ENCODE measurements at regions not wholly inside any gene's neighbourhood (a gene's known extent, or its start where the extent isn't known, plus 50 kb on each side); places are given as distances from the start of the nearest gene placed in this dataset.

DNA sequence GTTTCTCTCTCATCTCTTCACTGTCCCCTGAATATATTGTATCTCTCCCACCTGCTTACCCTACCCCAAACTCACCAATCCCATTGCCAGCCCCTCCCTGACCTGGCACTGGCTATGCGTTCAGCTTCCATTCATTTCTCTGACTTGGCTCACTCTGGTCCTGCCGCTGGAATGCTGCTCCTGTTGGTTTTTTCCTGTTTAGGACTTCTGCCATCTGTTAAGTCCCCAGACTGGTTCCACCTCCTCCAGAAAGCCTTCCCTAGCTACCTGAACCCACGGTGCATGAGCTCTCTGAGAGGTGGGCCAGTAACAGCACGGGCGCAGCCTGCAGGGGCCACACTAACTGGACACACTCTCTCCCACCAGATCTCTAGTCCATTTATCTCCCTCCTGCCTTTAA, 80.2 kb downstream of the HIF1AN start:
- Histone ChIP-seq H3K79me1 (replicated peaks; ENCODE audit: low read length, poor library complexity, severe bottlenecking) (no peaks in the 10 kb centered on the region), H3K4me3 (ENCODE audit: insufficient read depth in 1 of 2, low read depth in 1 of 2, low read length in 2 of 2) (no peak overlapping the region), H3K27ac (ENCODE audit: low read length, poor library complexity, severe bottlenecking) (no peak overlapping the region), H4K8ac (ENCODE audit: low read length) (no peak overlapping the region), H3K14ac (ENCODE audit: low read length in 2 of 2) (no peak overlapping the region), H3K4ac (ENCODE audit: low read depth in 1 of 2, low read length in 2 of 2) (no peak overlapping the region), H2BK12ac (ENCODE audit: low read length in 2 of 2) (no peak overlapping the region), H2BK5ac (ENCODE audit: low read depth, low read length, poor library complexity, severe bottlenecking) (no peak overlapping the region), H2AFZ (ENCODE audit: low read depth, low read length) (no peak overlapping the region), H4K91ac (ENCODE audit: low read length) (no peak overlapping the region), H3K9me3 (ENCODE audit: control insufficient read depth, low read length) (no peaks in the 10 kb centered on the region), H3K9ac (ENCODE audit: low read length) (no peak overlapping the region), H2BK15ac (ENCODE audit: low read depth, poor library complexity, severe bottlenecking) (no peak overlapping the region), H3K18ac (ENCODE audit: low read depth in 1 of 2, low read length in 2 of 2) (no peak overlapping the region), H3K36me3 (ENCODE audit: control insufficient read depth in 1 of 2, insufficient read depth in 2 of 2, low read depth in 1 of 2, low read length in 2 of 2) (no peaks in the 10 kb centered on the region), H2BK120ac (ENCODE audit: low read depth, low read length) (no peak overlapping the region), H3K4me1 (ENCODE audit: control insufficient read depth, insufficient read depth, low read depth, low read length) (peaks cover 5% of the 10 kb centered on the region), H2AK5ac (ENCODE audit: low read length, severe bottlenecking) (no peak overlapping the region), H3K23ac (ENCODE audit: low read length in 2 of 2) (no peak overlapping the region), H3K27me3 (ENCODE audit: control insufficient read depth in 1 of 2, insufficient read depth in 1 of 2, low read length in 2 of 2) (peaks cover 82 to 86% of the 10 kb centered on the region in 2 experiments), H3K4me2 (ENCODE audit: low read length, poor library complexity, severe bottlenecking) (no peak overlapping the region)
- 90% methylated on average over 2 of the region's 5 CpGs for WGBS
- DNase-seq = no peak

DNA sequence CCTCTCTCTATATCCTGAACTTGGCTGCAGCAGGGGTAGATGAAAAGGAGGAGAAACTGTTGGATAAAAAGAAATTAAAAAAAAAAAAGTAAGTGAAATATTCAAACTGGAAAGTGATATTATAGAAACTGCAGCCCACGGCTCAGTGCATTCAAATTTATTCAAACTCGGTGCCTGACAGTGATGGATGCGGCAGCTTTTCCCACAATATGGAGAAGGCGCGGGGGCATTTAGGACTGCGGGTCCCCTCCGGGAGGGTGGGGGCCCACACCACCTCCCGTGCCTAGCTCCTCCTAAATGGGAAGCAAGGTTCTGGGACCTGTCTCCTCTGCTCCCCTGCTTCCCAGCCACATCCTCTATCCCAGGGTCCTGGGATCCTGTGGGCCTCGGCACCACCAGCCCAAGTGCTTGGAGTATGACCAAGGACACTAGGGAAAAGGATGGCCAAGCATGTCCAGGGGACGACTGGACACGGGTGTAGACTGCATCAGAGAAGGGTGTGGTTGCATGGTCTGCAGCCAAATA, 82.4 kb downstream of the HIF1AN start:
- H3K4me3 ChIP-seq (ENCODE audit: insufficient read depth in 1 of 2, low read depth in 1 of 2, low read length in 2 of 2) = no peak overlapping the region
- H3K4ac ChIP-seq (ENCODE audit: low read depth in 1 of 2, low read length in 2 of 2) = no peak overlapping the region
- peaks cover 88 to 89% of the 10 kb centered on the region in 2 experiments for H3K27me3 ChIP-seq (ENCODE audit: control insufficient read depth in 1 of 2, insufficient read depth in 1 of 2, low read length in 2 of 2)
- no peak overlapping the region for H4K8ac ChIP-seq (ENCODE audit: low read length)
- no peak overlapping the region for H2AFZ ChIP-seq (ENCODE audit: low read depth, low read length)
- no peak overlapping the region for H2BK5ac ChIP-seq (ENCODE audit: low read depth, low read length, poor library complexity, severe bottlenecking)
- no peak overlapping the region for H2BK12ac ChIP-seq (ENCODE audit: low read length in 2 of 2)
- H3K9ac ChIP-seq (ENCODE audit: low read length) = no peak overlapping the region
- no peak overlapping the region for H3K14ac ChIP-seq (ENCODE audit: low read length in 2 of 2)
- no peak overlapping the region for H3K23ac ChIP-seq (ENCODE audit: low read length in 2 of 2)
- DNase-seq = no peak
- no peaks in the 10 kb centered on the region for H3K36me3 ChIP-seq (ENCODE audit: control insufficient read depth in 1 of 2, insufficient read depth in 2 of 2, low read depth in 1 of 2, low read length in 2 of 2)
- 79% methylated on average over 11 of the region's 11 CpGs for WGBS
- no peak overlapping the region for H4K91ac ChIP-seq (ENCODE audit: low read length)
- H3K9me3 ChIP-seq (ENCODE audit: control insufficient read depth, low read length) = no peaks in the 10 kb centered on the region
- H3K4me1 ChIP-seq (ENCODE audit: control insufficient read depth, insufficient read depth, low read depth, low read length) = peaks cover 2% of the 10 kb centered on the region
- H3K18ac ChIP-seq (ENCODE audit: low read depth in 1 of 2, low read length in 2 of 2) = no peak overlapping the region
- H3K79me1 ChIP-seq (replicated peaks; ENCODE audit: low read length, poor library complexity, severe bottlenecking) = no peaks in the 10 kb centered on the region
- no peak overlapping the region for H2BK120ac ChIP-seq (ENCODE audit: low read depth, low read length)
- H2AK5ac ChIP-seq (ENCODE audit: low read length, severe bottlenecking) = no peak overlapping the region
- H2BK15ac ChIP-seq (ENCODE audit: low read depth, poor library complexity, severe bottlenecking) = no peak overlapping the region
- H3K4me2 ChIP-seq (ENCODE audit: low read length, poor library complexity, severe bottlenecking) = no peak overlapping the region
- H3K27ac ChIP-seq (ENCODE audit: low read length, poor library complexity, severe bottlenecking) = no peak overlapping the region

DNA sequence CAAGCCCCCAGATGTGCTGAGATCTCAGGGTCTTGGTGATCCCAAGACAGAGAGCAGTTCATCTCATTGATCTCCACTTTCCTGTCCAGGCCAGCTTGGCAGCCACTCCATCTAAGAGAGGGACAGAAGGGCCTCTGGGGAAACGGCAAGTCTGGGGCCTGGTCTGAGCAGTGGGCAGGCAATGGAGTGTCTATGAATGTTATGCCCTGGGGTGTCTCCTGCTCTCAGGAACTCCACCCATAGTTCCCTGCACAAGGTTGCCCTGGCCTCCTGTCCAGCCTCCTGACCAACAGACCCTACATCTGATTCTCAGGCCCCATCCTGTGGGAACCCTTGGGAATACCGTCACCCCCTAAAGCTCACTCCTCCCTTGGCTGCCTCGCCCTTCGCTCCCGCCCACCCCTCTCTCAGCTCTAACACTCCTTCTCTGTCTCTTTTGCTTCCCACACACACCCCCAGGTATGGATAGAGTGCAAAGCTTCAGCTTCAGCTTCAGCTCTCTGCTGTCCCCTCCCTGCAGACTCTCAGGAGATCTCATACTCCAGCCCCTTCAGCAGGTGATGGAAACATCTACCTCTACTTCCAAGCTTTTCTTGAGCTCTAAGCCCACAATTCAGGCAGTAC, 83.0 kb downstream of the HIF1AN start:
- Histone ChIP-seq H3K9me3 (ENCODE audit: control insufficient read depth, low read length) (no peaks in the 10 kb centered on the region), H3K18ac (ENCODE audit: low read depth in 1 of 2, low read length in 2 of 2) (no peak overlapping the region), H3K4me3 (ENCODE audit: insufficient read depth in 1 of 2, low read depth in 1 of 2, low read length in 2 of 2) (no peak overlapping the region), H3K27ac (ENCODE audit: low read length, poor library complexity, severe bottlenecking) (no peak overlapping the region), H2BK15ac (ENCODE audit: low read depth, poor library complexity, severe bottlenecking) (no peak overlapping the region), H3K36me3 (ENCODE audit: control insufficient read depth in 1 of 2, insufficient read depth in 2 of 2, low read depth in 1 of 2, low read length in 2 of 2) (no peaks in the 10 kb centered on the region), H2BK120ac (ENCODE audit: low read depth, low read length) (no peak overlapping the region), H3K9ac (ENCODE audit: low read length) (no peak overlapping the region), H3K4ac (ENCODE audit: low read depth in 1 of 2, low read length in 2 of 2) (no peak overlapping the region), H3K27me3 (ENCODE audit: control insufficient read depth in 1 of 2, insufficient read depth in 1 of 2, low read length in 2 of 2) (peaks cover 86 to 88% of the 10 kb centered on the region in 2 experiments), H4K8ac (ENCODE audit: low read length) (no peak overlapping the region), H2BK5ac (ENCODE audit: low read depth, low read length, poor library complexity, severe bottlenecking) (no peak overlapping the region), H3K4me2 (ENCODE audit: low read length, poor library complexity, severe bottlenecking) (no peak overlapping the region), H3K4me1 (ENCODE audit: control insufficient read depth, insufficient read depth, low read depth, low read length) (peaks cover 1% of the 10 kb centered on the region), H3K23ac (ENCODE audit: low read length in 2 of 2) (no peak overlapping the region), H3K14ac (ENCODE audit: low read length in 2 of 2) (no peak overlapping the region), H3K79me1 (replicated peaks; ENCODE audit: low read length, poor library complexity, severe bottlenecking) (no peaks in the 10 kb centered on the region), H4K91ac (ENCODE audit: low read length) (no peak overlapping the region), H2AK5ac (ENCODE audit: low read length, severe bottlenecking) (no peak overlapping the region), H2BK12ac (ENCODE audit: low read length in 2 of 2) (no peak overlapping the region), H2AFZ (ENCODE audit: low read depth, low read length) (no peak overlapping the region)
- DNase-seq = no peak
- WGBS = 55% methylated on average over 4 of the region's 5 CpGs

DNA sequence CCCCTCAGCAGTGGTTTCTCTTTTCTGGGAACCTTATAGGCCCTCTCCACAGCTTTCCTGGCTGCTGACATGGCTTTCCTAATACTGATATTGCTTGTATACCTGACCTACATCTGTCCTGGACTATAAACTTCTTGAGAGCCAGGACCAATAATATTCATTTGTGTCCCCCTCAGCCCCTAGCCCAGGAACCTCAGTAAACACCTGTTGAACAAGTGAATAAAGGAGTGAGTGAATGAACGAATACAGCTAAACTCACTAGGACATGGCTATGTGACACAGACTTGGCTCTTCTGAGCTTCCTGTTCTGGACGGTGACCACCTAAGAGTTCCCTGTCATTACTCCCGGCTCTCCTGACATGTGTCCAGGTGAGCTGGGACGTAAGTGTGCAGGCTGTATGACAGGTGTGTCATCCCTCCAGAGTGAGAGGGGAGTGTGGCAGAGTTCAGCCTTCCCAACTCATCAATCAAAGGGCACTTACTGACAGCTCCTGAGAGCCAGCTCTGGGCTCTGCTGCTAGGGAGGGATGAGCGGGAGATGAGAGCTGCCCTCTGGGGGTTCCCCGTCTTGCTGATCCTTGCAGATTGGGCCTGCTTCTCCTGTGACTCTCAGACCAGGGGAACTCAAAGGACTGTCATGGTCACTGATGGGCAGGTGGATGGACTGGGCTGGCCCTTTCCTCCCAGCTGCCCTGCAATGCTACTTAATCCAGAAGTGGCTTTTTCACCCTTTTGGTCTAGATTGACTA, 84.5 kb downstream of the HIF1AN start:
- Histone ChIP-seq H2AK5ac (ENCODE audit: low read length, severe bottlenecking) (no peak overlapping the region), H3K23ac (ENCODE audit: low read length in 2 of 2) (no peak overlapping the region), H4K8ac (ENCODE audit: low read length) (no peak overlapping the region), H3K4ac (ENCODE audit: low read depth in 1 of 2, low read length in 2 of 2) (no peak overlapping the region), H4K91ac (ENCODE audit: low read length) (no peak overlapping the region), H2BK15ac (ENCODE audit: low read depth, poor library complexity, severe bottlenecking) (no peak overlapping the region), H2BK12ac (ENCODE audit: low read length in 2 of 2) (no peak overlapping the region), H3K4me2 (ENCODE audit: low read length, poor library complexity, severe bottlenecking) (no peak overlapping the region), H2BK5ac (ENCODE audit: low read depth, low read length, poor library complexity, severe bottlenecking) (no peak overlapping the region), H3K14ac (ENCODE audit: low read length in 2 of 2) (no peak overlapping the region), H2AFZ (ENCODE audit: low read depth, low read length) (no peak overlapping the region), H3K27ac (ENCODE audit: low read length, poor library complexity, severe bottlenecking) (no peak overlapping the region), H3K9ac (ENCODE audit: low read length) (no peak overlapping the region), H3K36me3 (ENCODE audit: control insufficient read depth in 1 of 2, insufficient read depth in 2 of 2, low read depth in 1 of 2, low read length in 2 of 2) (no peaks in the 10 kb centered on the region), H3K27me3 (ENCODE audit: control insufficient read depth in 1 of 2, insufficient read depth in 1 of 2, low read length in 2 of 2) (peaks cover 85 to 87% of the 10 kb centered on the region in 2 experiments), H3K9me3 (ENCODE audit: control insufficient read depth, low read length) (no peaks in the 10 kb centered on the region), H3K79me1 (replicated peaks; ENCODE audit: low read length, poor library complexity, severe bottlenecking) (no peaks in the 10 kb centered on the region), H2BK120ac (ENCODE audit: low read depth, low read length) (no peak overlapping the region), H3K4me1 (ENCODE audit: control insufficient read depth, insufficient read depth, low read depth, low read length) (peaks cover 1% of the 10 kb centered on the region), H3K18ac (ENCODE audit: low read depth in 1 of 2, low read length in 2 of 2) (no peak overlapping the region), H3K4me3 (ENCODE audit: insufficient read depth in 1 of 2, low read depth in 1 of 2, low read length in 2 of 2) (no peak overlapping the region)
- WGBS = 90% methylated on average over 6 of the region's 6 CpGs
- DNase-seq = no peak

Measured in mesenchymal stem cell (in vitro differentiated cells and primary cell).